Muscle layer of colon (tissue), 2 donors: ENCODE measurements at regions not wholly inside any gene's neighbourhood (a gene's known extent, or its start where the extent isn't known, plus 50 kb on each side); places are given as distances from the start of the nearest gene placed in this dataset.

Experiments used
- H3K27ac ChIP-seq: one replicate; pipeline ENCODE4 v1.7.0; 2013; ENCODE audit warnings: low read depth, mild to moderate bottlenecking, low read length, moderate library complexity
- H3K27me3 ChIP-seq, 2 donors: one replicate each; pipeline ENCODE4 v1.7.0; 2013; ENCODE audit warnings: low read length in 2 of 2, mild to moderate bottlenecking in 2 of 2; ENCODE audit not compliant: insufficient read depth in 2 of 2, control insufficient read depth in 1 of 2
- H3K36me3 ChIP-seq: one replicate; pipeline ENCODE4 v1.7.0; 2013; ENCODE audit warnings: mild to moderate bottlenecking, low read length; ENCODE audit not compliant: insufficient read depth
- H3K4me1 ChIP-seq: one replicate; pipeline ENCODE4 v1.7.0; 2013; ENCODE audit warnings: mild to moderate bottlenecking, low read length; ENCODE audit not compliant: insufficient read depth
- H3K4me3 ChIP-seq, 2 donors: one replicate each; pipeline ENCODE4 v1.7.0; 2013; ENCODE audit warnings: low read length in 2 of 2, low read depth in 1 of 2, mild to moderate bottlenecking in 1 of 2, moderate library complexity in 1 of 2
- H3K9ac ChIP-seq: one replicate; pipeline ENCODE4 v1.7.0; 2013; ENCODE audit warnings: low read length
- H3K9me3 ChIP-seq: one replicate; pipeline ENCODE4 v1.7.0; 2013; ENCODE audit warnings: mild to moderate bottlenecking, low read length
- donor health status: abdominal sarcoma.
- donor health status: Adenocarcinoma of cecum.

DNA sequence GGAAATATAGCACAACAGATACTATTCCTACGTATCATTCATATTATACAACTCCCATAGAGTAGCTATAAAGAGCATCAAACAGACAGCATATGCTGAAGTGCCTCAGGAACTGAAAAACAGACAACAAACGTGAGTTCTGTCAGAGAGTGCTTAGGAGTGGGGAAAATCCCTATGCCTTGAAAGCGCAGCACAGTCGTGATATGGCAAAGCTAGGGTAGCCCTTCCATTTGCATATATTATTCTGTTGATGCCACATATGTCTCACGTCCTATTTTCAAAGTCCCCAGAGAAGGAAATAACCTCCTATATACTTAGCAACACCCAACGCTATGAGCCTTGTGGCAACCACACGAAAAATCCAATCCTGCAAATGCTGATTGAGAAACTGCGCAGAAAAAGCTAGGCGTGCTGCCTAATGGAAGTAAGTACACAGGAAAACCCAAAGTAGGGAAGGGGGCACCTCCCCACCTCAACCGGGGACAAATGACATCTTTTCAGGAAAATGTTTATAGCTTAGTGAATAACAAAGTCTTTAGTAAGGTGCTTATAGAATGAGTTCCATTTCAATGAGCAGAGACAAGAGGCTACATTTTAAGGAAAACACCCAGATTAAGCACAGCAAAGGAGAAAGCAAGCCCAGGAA lies 105.1 kb downstream of the MED10 start:
- no peaks in the 10 kb centered on the region for H3K4me1 ChIP-seq
- no peaks in the 10 kb centered on the region for H3K27me3 ChIP-seq
- H3K9ac ChIP-seq: no peak overlapping the region
- no peak overlapping the region for H3K27ac ChIP-seq
- H3K36me3 ChIP-seq: no peaks in the 10 kb centered on the region
- no peaks in the 10 kb centered on the region for H3K9me3 ChIP-seq
- H3K4me3 ChIP-seq: no peak overlapping the region

DNA sequence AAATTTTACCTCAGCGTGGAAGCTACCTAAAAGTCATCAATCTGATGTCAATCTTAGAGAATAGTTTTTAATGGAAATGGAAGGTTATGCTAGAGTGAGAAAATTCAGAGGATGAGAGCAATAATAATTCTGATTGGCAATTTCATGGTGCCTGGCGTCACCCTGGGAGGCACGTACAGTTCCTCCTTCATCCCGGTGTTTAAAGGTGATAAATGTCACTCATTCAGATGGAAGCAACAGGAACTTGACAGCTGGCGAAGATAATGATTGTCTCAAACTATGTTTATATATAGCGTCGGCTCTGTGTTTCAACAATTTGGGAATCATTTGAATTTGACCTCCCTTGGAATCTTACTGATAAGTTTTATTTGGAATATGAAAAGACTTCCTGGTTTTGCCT lies 108.4 kb downstream of the MED10 start:
- H3K9ac ChIP-seq: no peak overlapping the region
- H3K4me3 ChIP-seq: no peak overlapping the region
- H3K27me3 ChIP-seq: no peaks in the 10 kb centered on the region
- H3K27ac ChIP-seq: no peak overlapping the region
- no peaks in the 10 kb centered on the region for H3K4me1 ChIP-seq
- H3K9me3 ChIP-seq: no peaks in the 10 kb centered on the region
- no peaks in the 10 kb centered on the region for H3K36me3 ChIP-seq

DNA sequence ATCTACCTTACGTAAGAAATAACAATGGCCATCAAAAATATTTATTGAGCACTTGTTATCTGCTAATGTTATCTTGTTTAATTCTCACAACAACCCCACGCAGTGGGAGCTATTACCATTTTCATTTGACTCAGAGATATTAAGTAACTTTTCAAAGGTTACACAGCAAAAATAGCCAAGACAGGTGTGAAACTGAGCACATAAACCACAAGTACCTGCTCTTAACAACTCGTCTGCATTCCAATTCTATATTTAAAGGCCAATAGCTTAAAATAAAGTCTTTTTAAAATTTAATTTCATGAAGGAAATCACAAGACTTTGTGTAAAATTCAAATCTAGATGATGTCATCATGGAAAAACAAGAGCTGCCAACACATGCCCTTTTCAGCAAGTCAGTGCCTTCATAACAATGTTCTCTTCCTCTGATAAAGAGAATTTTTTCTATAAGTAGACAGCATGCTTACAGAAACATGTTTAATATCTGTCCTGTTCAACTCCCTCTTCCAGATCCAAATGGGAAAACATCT lies 111.6 kb downstream of the MED10 start:
- Histone ChIP-seq H3K4me1 (peaks cover 4% of the 10 kb centered on the region), H3K27me3 (no peaks in the 10 kb centered on the region), H3K27ac (no peak overlapping the region), H3K4me3 (no peak overlapping the region), H3K36me3 (no peaks in the 10 kb centered on the region), H3K9ac (no peak overlapping the region), H3K9me3 (no peaks in the 10 kb centered on the region)

DNA sequence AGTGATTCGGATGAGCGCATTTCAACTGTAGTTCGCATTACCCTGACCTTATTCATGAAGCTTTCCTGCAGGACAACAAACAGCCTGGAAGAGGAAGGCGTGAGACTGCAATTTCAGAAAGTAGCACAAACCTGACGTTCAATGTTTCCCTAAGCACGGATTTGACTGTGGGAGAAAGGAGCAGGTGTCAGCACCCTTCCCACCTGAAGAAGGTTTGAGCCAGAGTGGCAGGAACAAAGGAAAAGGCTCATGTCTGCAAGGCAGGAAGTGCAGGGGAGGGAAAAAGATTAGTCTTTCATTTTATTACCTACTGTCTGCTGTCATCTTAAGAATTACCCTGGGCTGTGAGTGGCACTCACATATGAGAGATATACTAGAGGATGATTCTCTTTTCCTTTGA lies 114.0 kb downstream of the MED10 start:
- H3K9me3 ChIP-seq: no peaks in the 10 kb centered on the region
- no peak overlapping the region for H3K9ac ChIP-seq
- H3K36me3 ChIP-seq: no peaks in the 10 kb centered on the region
- peaks cover 23% of the 10 kb centered on the region for H3K4me1 ChIP-seq
- no peak overlapping the region for H3K4me3 ChIP-seq
- no peaks in the 10 kb centered on the region for H3K27me3 ChIP-seq
- no peak overlapping the region for H3K27ac ChIP-seq

DNA sequence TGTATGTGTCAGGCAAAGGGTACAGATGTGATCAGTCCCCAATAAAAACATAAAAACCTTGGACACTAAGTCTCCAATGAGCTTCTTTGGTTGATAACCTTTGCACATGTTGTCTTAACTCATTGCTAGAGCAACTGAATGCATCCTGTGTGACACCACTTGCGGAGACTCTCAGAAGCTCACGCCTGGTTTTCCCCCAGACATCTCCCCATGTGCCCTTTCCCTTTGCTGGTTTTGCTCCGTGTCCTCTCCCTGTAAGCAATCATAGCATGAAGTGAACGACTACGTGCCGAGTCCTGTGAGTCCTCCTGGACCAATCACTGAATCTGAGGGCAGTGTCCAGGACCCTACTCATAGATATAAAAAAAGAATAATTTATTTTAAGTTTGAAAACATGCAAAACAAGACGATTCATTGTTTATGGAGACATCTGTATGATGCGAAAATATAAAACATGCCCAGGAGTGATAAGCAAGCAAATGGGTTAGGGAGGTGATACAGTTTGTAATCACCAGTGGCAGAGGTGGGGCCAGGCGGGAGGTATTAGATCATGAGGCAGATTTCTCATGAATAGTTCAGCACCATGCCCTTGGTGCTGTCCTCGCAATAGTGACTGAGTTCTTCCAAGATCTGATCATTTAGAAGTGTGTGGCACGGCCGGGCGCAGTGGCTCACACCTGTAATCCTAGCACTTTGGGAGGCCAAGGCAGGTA lies 115.5 kb downstream of the MED10 start:
- peaks cover 23% of the 10 kb centered on the region for H3K4me1 ChIP-seq
- H3K36me3 ChIP-seq: no peaks in the 10 kb centered on the region
- no peak overlapping the region for H3K9ac ChIP-seq
- H3K27me3 ChIP-seq: no peaks in the 10 kb centered on the region
- no peak overlapping the region for H3K27ac ChIP-seq
- H3K9me3 ChIP-seq: no peaks in the 10 kb centered on the region
- H3K4me3 ChIP-seq: no peak overlapping the region

DNA sequence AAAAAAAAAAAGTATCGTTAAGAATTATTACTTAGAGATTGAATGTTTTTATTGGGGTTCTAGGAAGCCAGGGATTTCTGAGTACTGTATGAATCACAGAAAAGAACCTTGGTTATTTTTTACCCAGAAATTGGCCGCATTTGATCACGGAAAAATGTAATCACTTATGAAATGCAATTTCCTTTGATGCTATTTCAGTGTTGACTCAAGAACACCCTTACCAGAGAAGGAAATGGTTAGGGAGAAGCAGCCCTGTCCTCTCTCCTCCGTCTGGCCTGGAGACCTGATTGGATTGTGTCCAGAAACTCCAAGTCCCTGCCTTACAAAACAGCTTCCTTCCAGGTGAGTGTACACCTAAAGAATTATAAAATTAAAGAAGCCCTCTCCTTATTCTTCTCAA lies 116.7 kb downstream of the MED10 start:
- no peaks in the 10 kb centered on the region for H3K36me3 ChIP-seq
- no peaks in the 10 kb centered on the region for H3K9me3 ChIP-seq
- H3K4me1 ChIP-seq: peaks cover 23% of the 10 kb centered on the region
- H3K27ac ChIP-seq: peak overlapping the region; percentile 37
- H3K27me3 ChIP-seq: no peaks in the 10 kb centered on the region
- peak overlapping the region in 1 of 2 donors; percentile 8 for H3K4me3 ChIP-seq
- H3K9ac ChIP-seq: no peak overlapping the region

DNA sequence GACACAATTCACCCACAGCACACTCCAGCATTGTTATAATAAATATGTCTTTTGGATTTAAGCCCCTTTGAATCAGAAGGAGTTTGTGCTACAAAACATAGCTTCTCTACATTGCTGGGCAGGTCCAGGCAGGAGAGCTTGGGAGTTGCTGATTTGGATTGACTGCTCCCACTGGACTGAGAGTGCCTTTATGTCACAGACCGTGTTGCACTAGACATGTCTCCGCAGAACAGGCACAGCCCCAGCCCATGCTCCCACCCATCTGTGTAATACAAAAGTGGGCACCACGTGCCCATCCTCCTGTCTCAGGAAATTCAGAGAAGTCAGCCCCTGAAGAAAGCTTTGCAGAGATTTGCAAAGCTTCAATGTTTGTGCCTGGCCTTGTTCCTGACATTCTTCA lies 117.1 kb downstream of the MED10 start:
- Histone ChIP-seq H3K27ac (no peak overlapping the region), H3K36me3 (no peaks in the 10 kb centered on the region), H3K4me1 (peaks cover 23% of the 10 kb centered on the region), H3K9me3 (no peaks in the 10 kb centered on the region), H3K27me3 (no peaks in the 10 kb centered on the region), H3K9ac (no peak overlapping the region), H3K4me3 (peak overlapping the region in 1 of 2 donors; percentile 8)

DNA sequence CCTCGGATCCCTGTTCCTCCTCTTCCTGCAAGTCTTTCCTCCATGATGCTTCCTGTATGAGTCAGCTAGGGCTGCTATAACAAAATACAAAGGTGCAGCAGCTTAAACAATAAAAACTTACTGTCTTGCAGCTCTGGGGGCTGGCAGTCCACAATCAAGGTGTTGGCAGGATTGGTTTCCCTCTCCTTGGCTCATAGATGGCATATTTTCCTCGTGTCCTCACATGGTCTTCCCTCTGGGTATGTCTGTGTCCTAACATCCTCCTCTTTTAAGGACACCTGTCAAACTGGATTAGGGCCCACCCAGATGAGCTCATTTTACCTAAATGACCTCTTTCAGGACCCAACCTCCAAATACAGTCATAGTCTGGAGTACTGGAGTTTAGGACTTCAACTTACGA lies 117.5 kb downstream of the MED10 start:
- H3K36me3 ChIP-seq: no peaks in the 10 kb centered on the region
- peaks cover 23% of the 10 kb centered on the region for H3K4me1 ChIP-seq
- H3K4me3 ChIP-seq: no peak overlapping the region
- H3K27ac ChIP-seq: no peak overlapping the region
- H3K9me3 ChIP-seq: no peaks in the 10 kb centered on the region
- H3K27me3 ChIP-seq: no peaks in the 10 kb centered on the region
- H3K9ac ChIP-seq: no peak overlapping the region

DNA sequence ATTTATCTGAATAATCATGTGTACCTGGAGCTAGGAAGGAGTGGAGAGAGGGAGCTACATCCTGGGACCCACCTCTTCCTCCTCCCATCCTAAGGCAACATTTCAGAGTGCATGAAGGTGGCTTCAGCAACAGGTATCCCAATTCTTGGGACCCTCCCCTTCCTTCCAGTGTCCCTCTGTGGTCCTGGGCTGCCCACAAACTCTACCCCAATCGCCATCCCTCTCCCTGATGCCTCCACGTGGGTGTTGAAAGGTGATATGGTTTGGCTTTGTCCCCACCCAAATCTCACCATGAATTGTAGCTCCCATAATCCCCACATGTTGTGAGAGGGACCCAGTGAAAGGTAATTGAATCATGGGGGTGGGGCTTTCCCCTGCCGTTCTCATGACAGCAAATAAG lies 121.4 kb downstream of the MED10 start:
- peaks cover 20% of the 10 kb centered on the region for H3K4me1 ChIP-seq
- H3K27me3 ChIP-seq: no peaks in the 10 kb centered on the region
- H3K4me3 ChIP-seq: no peak overlapping the region
- H3K27ac ChIP-seq: no peak overlapping the region
- no peaks in the 10 kb centered on the region for H3K36me3 ChIP-seq
- no peak overlapping the region for H3K9ac ChIP-seq
- H3K9me3 ChIP-seq: no peaks in the 10 kb centered on the region

DNA sequence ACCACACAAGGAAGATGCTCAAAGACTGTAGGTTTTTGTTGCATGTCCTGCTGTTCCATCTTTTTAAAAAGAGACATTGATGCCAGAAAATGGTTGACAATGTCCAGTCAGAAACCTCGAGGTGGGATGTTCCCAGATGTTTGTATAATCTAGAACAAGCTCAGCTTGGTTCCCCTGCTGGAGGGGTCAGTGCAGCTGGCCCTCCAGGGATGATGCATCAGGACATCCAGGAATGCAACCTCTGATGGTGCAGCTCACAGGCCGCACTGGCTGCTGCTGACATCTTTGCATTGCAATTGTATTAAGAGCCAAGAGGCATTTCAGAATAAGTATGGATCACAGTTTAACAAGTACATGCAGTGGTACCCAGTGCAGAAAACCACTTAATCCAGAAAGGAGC lies 122.4 kb downstream of the MED10 start:
- Histone ChIP-seq H3K9ac (no peak overlapping the region), H3K27me3 (no peaks in the 10 kb centered on the region), H3K36me3 (no peaks in the 10 kb centered on the region), H3K9me3 (no peaks in the 10 kb centered on the region), H3K4me1 (peaks cover 13% of the 10 kb centered on the region), H3K27ac (no peak overlapping the region), H3K4me3 (no peak overlapping the region)

DNA sequence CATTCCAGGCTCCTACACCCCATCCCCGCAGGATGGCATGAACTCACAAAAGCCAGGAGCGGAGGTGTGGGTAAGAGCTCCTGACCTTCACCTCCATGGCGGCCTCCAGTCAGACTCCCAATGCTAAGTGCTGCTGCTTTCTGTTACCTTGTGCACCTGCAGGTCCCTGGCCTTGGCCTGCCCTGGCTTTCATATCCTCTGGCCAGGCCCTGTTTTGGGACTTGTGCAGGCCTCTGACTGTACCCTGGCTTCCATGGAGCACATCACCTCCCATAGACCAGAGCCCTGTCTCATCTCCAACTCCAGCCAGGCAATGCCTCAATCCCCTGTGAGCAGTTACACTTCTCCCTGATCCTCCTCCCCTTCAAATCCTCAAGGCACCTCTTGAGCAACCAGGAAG lies 124.5 kb downstream of the MED10 start:
- Histone ChIP-seq H3K27me3 (no peaks in the 10 kb centered on the region), H3K9ac (no peak overlapping the region), H3K36me3 (no peaks in the 10 kb centered on the region), H3K9me3 (no peaks in the 10 kb centered on the region), H3K4me1 (no peaks in the 10 kb centered on the region), H3K27ac (no peak overlapping the region), H3K4me3 (no peak overlapping the region)

DNA sequence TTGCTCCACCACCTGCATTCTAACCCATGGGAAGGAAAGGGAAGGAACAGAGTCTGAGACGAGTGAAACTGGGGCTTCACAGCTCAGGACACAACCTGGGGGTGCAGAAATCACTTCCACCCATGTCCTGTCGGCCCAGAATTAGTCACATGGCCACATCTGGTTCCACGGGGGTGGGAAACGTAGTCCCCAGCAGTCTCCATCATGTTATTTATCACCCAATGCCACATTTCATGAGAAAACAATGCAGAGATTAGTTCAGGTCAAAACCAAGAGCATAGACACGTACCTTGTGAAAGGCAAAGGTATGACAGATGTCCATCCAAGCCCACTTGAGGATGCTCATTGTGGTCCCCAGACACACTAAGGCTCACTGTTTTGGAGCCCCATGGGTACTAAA lies 125.1 kb downstream of the MED10 start:
- H3K36me3 ChIP-seq: no peaks in the 10 kb centered on the region
- no peaks in the 10 kb centered on the region for H3K4me1 ChIP-seq
- no peaks in the 10 kb centered on the region for H3K9me3 ChIP-seq
- no peak overlapping the region for H3K4me3 ChIP-seq
- no peak overlapping the region for H3K27ac ChIP-seq
- H3K27me3 ChIP-seq: no peaks in the 10 kb centered on the region
- no peak overlapping the region for H3K9ac ChIP-seq
